Endodermal cell (in vitro differentiated cells): ENCODE measurements at regions not wholly inside any gene's neighbourhood (a gene's known extent, or its start where the extent isn't known, plus 50 kb on each side); places are given as distances from the start of the nearest gene placed in this dataset.

ENCODE experiments used
- DNase-seq: peaks from one replicate; pipeline ENCODE4 v3.0.0-alpha.2; 2017
- H3K27ac ChIP-seq: 2 replicates; pipeline ENCODE4 v1.5.1; 2013; ENCODE audit warnings: mild to moderate bottlenecking, low read depth, low read length, moderate library complexity
- H3K27me3 ChIP-seq: 2 replicates; pipeline ENCODE4 v1.6.1; 2013; ENCODE audit warnings: mild to moderate bottlenecking, low read length, moderate library complexity; ENCODE audit not compliant: insufficient read depth, control insufficient read depth, poor library complexity, severe bottlenecking
- H3K36me3 ChIP-seq: 2 replicates; pipeline ENCODE4 v1.7.0; 2013; ENCODE audit warnings: mild to moderate bottlenecking, low read length, moderate library complexity; ENCODE audit not compliant: control insufficient read depth, insufficient read depth
- H3K4me1 ChIP-seq: one replicate; pipeline ENCODE4 v1.7.0; 2013; ENCODE audit warnings: low read length; ENCODE audit not compliant: control insufficient read depth, insufficient read depth
- H3K4me3 ChIP-seq: 2 replicates; pipeline ENCODE4 v1.5.1; 2013; ENCODE audit warnings: mild to moderate bottlenecking, low read length, moderate library complexity
- H3K9ac ChIP-seq: 2 replicates; pipeline ENCODE4 v1.6.1; 2013; ENCODE audit warnings: mild to moderate bottlenecking, low read length, moderate library complexity; ENCODE audit not compliant: poor library complexity, severe bottlenecking; ENCODE audit errors: extremely low read depth
- H3K9me3 ChIP-seq: 2 replicates; pipeline ENCODE4 v1.6.1; 2013; ENCODE audit warnings: mild to moderate bottlenecking, low read length, moderate library complexity; ENCODE audit not compliant: control insufficient read depth
- H3K27ac Mint-ChIP-seq: 2 replicates; pipeline ENCODE4 v1.8.0; 2020; ENCODE audit warnings: mixed read lengths
- H3K27me3 Mint-ChIP-seq: 2 replicates; pipeline ENCODE4 v1.8.0; 2021; ENCODE audit warnings: mild to moderate bottlenecking, mixed read lengths; ENCODE audit not compliant: insufficient read depth
- H3K36me3 Mint-ChIP-seq: 2 replicates; pipeline ENCODE4 v1.8.0; 2020; ENCODE audit warnings: low read depth, mixed read lengths
- H3K4me1 Mint-ChIP-seq: 2 replicates; pipeline ENCODE4 v1.8.0; 2020; ENCODE audit warnings: mixed read lengths
- H3K4me3 Mint-ChIP-seq: 2 replicates; pipeline ENCODE4 v1.8.0; 2020; ENCODE audit warnings: mild to moderate bottlenecking, moderate library complexity, mixed read lengths
- H3K9me3 Mint-ChIP-seq: 2 replicates; pipeline ENCODE4 v1.8.0; 2020; ENCODE audit warnings: mild to moderate bottlenecking, mixed read lengths
- WGBS, 2 experiments: methylation state at CpG; one replicate each; pipeline versions ENCODE4 v1.1.5 to v1.1.7; 2013; ENCODE audit warnings: missing lambda C conversion rate in 2 of 2, mixed read lengths in 1 of 2; ENCODE audit not compliant: insufficient coverage in 1 of 2, insufficient read length in 1 of 2; 5-methylcytosine and 5-hydroxymethylcytosine counted together
- TF ChIP-seq, protein P1 (sequence below): fragments of 200-600 bp; sonication (generic); conservative IDR thresholded peaks from 2 replicates; pipeline ENCODE4 v1.5.0; 2021; ENCODE audit warnings: antibody characterized with exemption, mild to moderate bottlenecking

- 92 to 100% methylated on average over 5 to 13 of the region's 13 CpGs for WGBS, 2 experiments
- no peaks in the 10 kb centered on the region for H3K36me3 Mint-ChIP-seq
- Histone ChIP-seq H3K27me3 (no peaks in the 10 kb centered on the region), H3K27ac (no peak overlapping the region), H3K36me3 (no peaks in the 10 kb centered on the region), H3K9ac (no peak overlapping the region), H3K4me1 (no peaks in the 10 kb centered on the region), H3K4me3 (no peak overlapping the region), H3K9me3 (no peaks in the 10 kb centered on the region)
- peaks cover 6% of the 10 kb centered on the region for H3K4me1 Mint-ChIP-seq
- peaks cover 24% of the 10 kb centered on the region for H3K9me3 Mint-ChIP-seq
- TF ChIP-seq, protein P1, sequence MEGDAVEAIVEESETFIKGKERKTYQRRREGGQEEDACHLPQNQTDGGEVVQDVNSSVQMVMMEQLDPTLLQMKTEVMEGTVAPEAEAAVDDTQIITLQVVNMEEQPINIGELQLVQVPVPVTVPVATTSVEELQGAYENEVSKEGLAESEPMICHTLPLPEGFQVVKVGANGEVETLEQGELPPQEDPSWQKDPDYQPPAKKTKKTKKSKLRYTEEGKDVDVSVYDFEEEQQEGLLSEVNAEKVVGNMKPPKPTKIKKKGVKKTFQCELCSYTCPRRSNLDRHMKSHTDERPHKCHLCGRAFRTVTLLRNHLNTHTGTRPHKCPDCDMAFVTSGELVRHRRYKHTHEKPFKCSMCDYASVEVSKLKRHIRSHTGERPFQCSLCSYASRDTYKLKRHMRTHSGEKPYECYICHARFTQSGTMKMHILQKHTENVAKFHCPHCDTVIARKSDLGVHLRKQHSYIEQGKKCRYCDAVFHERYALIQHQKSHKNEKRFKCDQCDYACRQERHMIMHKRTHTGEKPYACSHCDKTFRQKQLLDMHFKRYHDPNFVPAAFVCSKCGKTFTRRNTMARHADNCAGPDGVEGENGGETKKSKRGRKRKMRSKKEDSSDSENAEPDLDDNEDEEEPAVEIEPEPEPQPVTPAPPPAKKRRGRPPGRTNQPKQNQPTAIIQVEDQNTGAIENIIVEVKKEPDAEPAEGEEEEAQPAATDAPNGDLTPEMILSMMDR, result no peak
- H3K27me3 Mint-ChIP-seq, result no peaks in the 10 kb centered on the region
- H3K4me3 Mint-ChIP-seq, result no peak overlapping the region
- H3K27ac Mint-ChIP-seq, result no peak overlapping the region
- no peak for DNase-seq
These were observed 70.1 kb upstream of the MED14 start for GRCh38 chrX:40805404-40805803.

- Histone ChIP-seq H3K4me3 (no peak overlapping the region), H3K9me3 (no peaks in the 10 kb centered on the region), H3K27me3 (no peaks in the 10 kb centered on the region), H3K4me1 (no peaks in the 10 kb centered on the region), H3K9ac (no peak overlapping the region), H3K36me3 (no peaks in the 10 kb centered on the region), H3K27ac (no peak overlapping the region)
- WGBS, 2 experiments, result 80 to 92% methylated on average over 2 to 6 of the region's 8 CpGs
- TF ChIP-seq, protein P1, result no peak
- Mint-ChIP-seq H3K9me3 (peaks cover 28% of the 10 kb centered on the region), H3K36me3 (no peaks in the 10 kb centered on the region), H3K4me3 (no peak overlapping the region), H3K27me3 (no peaks in the 10 kb centered on the region), H3K4me1 (peaks cover 6% of the 10 kb centered on the region), H3K27ac (no peak overlapping the region)
- DNase-seq, result no peak
These were observed 71.3 kb upstream of the MED14 start for GRCh38 chrX:40806513-40807220.

DNA sequence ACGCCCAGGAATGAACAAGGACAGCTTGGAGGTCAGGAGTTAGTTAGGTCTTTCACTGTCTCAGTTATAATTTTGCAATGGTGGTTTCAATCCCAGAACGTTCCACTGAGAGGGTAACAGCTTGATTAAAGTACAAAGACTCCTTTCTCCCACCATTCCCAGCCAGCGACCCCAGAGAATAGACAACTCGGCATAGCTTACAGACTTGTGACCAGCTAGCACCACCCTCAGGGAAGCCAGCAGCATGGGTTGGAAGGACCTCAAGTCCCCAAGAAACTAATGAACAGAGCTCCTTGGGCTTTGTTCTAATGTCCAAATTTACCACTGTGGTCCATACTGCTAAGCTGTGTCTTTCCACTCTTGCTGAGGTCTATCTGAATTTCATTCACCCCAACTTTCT lies 72.0 kb upstream of the MED14 start:
- H3K4me3 ChIP-seq, result no peak overlapping the region
- H3K4me1 Mint-ChIP-seq, result peaks cover 6% of the 10 kb centered on the region
- DNase-seq, result no peak
- peaks cover 28% of the 10 kb centered on the region for H3K9me3 Mint-ChIP-seq
- TF ChIP-seq, protein P1, result no peak
- no peaks in the 10 kb centered on the region for H3K36me3 ChIP-seq
- no peak overlapping the region for H3K27ac ChIP-seq
- no peaks in the 10 kb centered on the region for H3K4me1 ChIP-seq
- H3K27me3 Mint-ChIP-seq, result no peaks in the 10 kb centered on the region
- no peaks in the 10 kb centered on the region for H3K27me3 ChIP-seq
- H3K4me3 Mint-ChIP-seq, result no peak overlapping the region
- no peak overlapping the region for H3K27ac Mint-ChIP-seq
- WGBS, 2 experiments, result 90% methylated on average over 4 of the region's 4 CpGs; no CpG with 5 or more reads in 1 of the 2 experiments
- no peaks in the 10 kb centered on the region for H3K9me3 ChIP-seq
- no peaks in the 10 kb centered on the region for H3K36me3 Mint-ChIP-seq
- no peak overlapping the region for H3K9ac ChIP-seq
